ENCODE measurements at regions not wholly inside any gene's neighbourhood (a gene's known extent, or its start where the extent isn't known, plus 50 kb on each side); places are given as distances from the start of the nearest gene placed in this dataset.

GRCh38 chr9:103680581-103680980, 413.5 kb upstream of the SMC2 start:
- intact Hi-C loops (cut with micrococcal nuclease): no loop called here
- TF ChIP-seq CTCF (IDR thresholded peaks at IDR 0.05): no peak
- Mint-ChIP-seq H3K27ac (no peak overlapping the region), H3K4me1 (no peaks in the 10 kb centered on the region), H3K27me3 (ENCODE audit: low read depth in 3 of 3) (no peaks in the 10 kb centered on the region), H3K9me3 (peaks cover 0 to 14% (median 3%) of the 10 kb centered on the region in 7 donors), H3K36me3 (no peaks in the 10 kb centered on the region), H3K4me3 (no peak overlapping the region)
- no peak for DNase-seq
- H3K4me3 ChIP-seq (replicated peaks in 1 of 3; ENCODE audit: low read depth in 2 of 3, low read length in 3 of 3): no peak overlapping the region
- H3K36me3 ChIP-seq (replicated peaks in 1 of 2; ENCODE audit: control insufficient read depth in 1 of 2, insufficient read depth in 2 of 2, low read length in 2 of 2): no peaks in the 10 kb centered on the region
- H2AFZ ChIP-seq (ENCODE audit: insufficient read depth, low read depth, low read length, poor library complexity, severe bottlenecking): no peak overlapping the region
- H3K9ac ChIP-seq (ENCODE audit: insufficient read depth, low read length, poor library complexity, severe bottlenecking): no peak overlapping the region
- no peak overlapping the region for H3K27ac ChIP-seq (ENCODE audit: low read depth in 1 of 2, low read length in 2 of 2)
- H3K27me3 ChIP-seq (ENCODE audit: control insufficient read depth in 2 of 2, insufficient read depth in 2 of 2, low read length in 2 of 2): no peaks in the 10 kb centered on the region
- H3K79me2 ChIP-seq (ENCODE audit: insufficient read depth, low read length): no peaks in the 10 kb centered on the region
- no peaks in the 10 kb centered on the region for H3K4me1 ChIP-seq (ENCODE audit: control insufficient read depth in 1 of 2, insufficient read depth in 2 of 2, low read length in 2 of 2)
- no peak overlapping the region for H3K4me2 ChIP-seq (replicated peaks; ENCODE audit: extremely low read depth, low read length, poor library complexity, severe bottlenecking)
- H3K9me3 ChIP-seq (replicated peaks in 1 of 2; ENCODE audit: control insufficient read depth in 1 of 2, insufficient read depth in 1 of 2, low read length in 2 of 2): peaks cover 0 to 3% of the 10 kb centered on the region in 2 donors
- H4K20me1 ChIP-seq (ENCODE audit: insufficient read depth, low read length): no peaks in the 10 kb centered on the region

DNA sequence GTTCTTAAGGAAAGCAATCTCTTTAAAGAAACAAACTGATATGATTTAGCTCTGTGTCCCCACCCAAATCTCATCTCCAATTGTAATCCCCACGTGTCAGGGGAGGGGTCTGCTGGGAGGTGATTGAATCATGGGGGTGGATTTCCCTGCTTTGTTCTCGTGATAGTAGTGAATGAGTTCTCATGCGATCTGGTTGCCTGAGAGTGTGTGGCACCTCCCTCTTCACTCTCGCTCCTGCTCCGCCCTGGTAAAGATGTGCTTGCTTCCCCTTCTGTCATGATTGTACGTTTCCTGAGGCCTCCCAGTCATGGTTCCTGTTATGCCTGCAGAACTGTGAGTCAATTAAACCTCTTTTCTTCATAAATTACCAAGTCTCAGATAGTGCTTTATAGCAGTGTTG, 412.7 kb upstream of the SMC2 start:
- no peak overlapping the region for H3K4me3 Mint-ChIP-seq
- no peaks in the 10 kb centered on the region for H3K4me1 ChIP-seq (ENCODE audit: control insufficient read depth in 1 of 2, insufficient read depth in 2 of 2, low read length in 2 of 2)
- H3K9me3 ChIP-seq (replicated peaks in 1 of 2; ENCODE audit: control insufficient read depth in 1 of 2, insufficient read depth in 1 of 2, low read length in 2 of 2): peaks cover 0 to 3% of the 10 kb centered on the region in 2 donors
- no peak overlapping the region for H3K9ac ChIP-seq (ENCODE audit: insufficient read depth, low read length, poor library complexity, severe bottlenecking)
- H3K9me3 Mint-ChIP-seq: peaks cover 0 to 14% (median 3%) of the 10 kb centered on the region in 7 donors
- no peaks in the 10 kb centered on the region for H4K20me1 ChIP-seq (ENCODE audit: insufficient read depth, low read length)
- no peak overlapping the region for H3K27ac Mint-ChIP-seq
- no peaks in the 10 kb centered on the region for H3K79me2 ChIP-seq (ENCODE audit: insufficient read depth, low read length)
- H3K36me3 Mint-ChIP-seq: no peaks in the 10 kb centered on the region
- H3K4me2 ChIP-seq (replicated peaks; ENCODE audit: extremely low read depth, low read length, poor library complexity, severe bottlenecking): no peak overlapping the region
- H3K27ac ChIP-seq (ENCODE audit: low read depth in 1 of 2, low read length in 2 of 2): no peak overlapping the region
- no peaks in the 10 kb centered on the region for H3K27me3 Mint-ChIP-seq (ENCODE audit: low read depth in 3 of 3)
- intact Hi-C loops (cut with micrococcal nuclease): no loop called here
- no peak for TF ChIP-seq CTCF (IDR thresholded peaks at IDR 0.05)
- WGBS (ENCODE audit: insufficient coverage): no CpG with 5 or more reads among the region's 6 CpGs
- no peak overlapping the region for H3K4me3 ChIP-seq (replicated peaks in 1 of 3; ENCODE audit: low read depth in 2 of 3, low read length in 3 of 3)
- H3K36me3 ChIP-seq (replicated peaks in 1 of 2; ENCODE audit: control insufficient read depth in 1 of 2, insufficient read depth in 2 of 2, low read length in 2 of 2): no peaks in the 10 kb centered on the region
- H2AFZ ChIP-seq (ENCODE audit: insufficient read depth, low read depth, low read length, poor library complexity, severe bottlenecking): no peak overlapping the region
- no peaks in the 10 kb centered on the region for H3K27me3 ChIP-seq (ENCODE audit: control insufficient read depth in 2 of 2, insufficient read depth in 2 of 2, low read length in 2 of 2)
- DNase-seq: no peak
- no peaks in the 10 kb centered on the region for H3K4me1 Mint-ChIP-seq
